Fibroblast of mammary gland (primary cell): ENCODE measurements at regions not wholly inside any gene's neighbourhood (a gene's known extent, or its start where the extent isn't known, plus 50 kb on each side); places are given as distances from the start of the nearest gene placed in this dataset.

ENCODE experiments used
- DNase-seq: peaks from one replicate; pipeline ENCODE4 v3.0.0-alpha.2; 2010; ENCODE audit warnings: low read depth
- H3K4me3 ChIP-seq: 2 replicates; pipeline ENCODE4 v1.5.1; 2011; ENCODE audit warnings: low read depth, mild to moderate bottlenecking, low read length, moderate library complexity; ENCODE audit not compliant: control insufficient read depth
- TF ChIP-seq, protein P1 (sequence below): conservative IDR thresholded peaks from 2 replicates; pipeline ENCODE4 v1.5.1; 2011; ENCODE audit warnings: low read depth, low read length, inconsistent platforms; ENCODE audit not compliant: control insufficient read depth, insufficient read depth

- DNase-seq, result no peak
- TF ChIP-seq, protein P1, sequence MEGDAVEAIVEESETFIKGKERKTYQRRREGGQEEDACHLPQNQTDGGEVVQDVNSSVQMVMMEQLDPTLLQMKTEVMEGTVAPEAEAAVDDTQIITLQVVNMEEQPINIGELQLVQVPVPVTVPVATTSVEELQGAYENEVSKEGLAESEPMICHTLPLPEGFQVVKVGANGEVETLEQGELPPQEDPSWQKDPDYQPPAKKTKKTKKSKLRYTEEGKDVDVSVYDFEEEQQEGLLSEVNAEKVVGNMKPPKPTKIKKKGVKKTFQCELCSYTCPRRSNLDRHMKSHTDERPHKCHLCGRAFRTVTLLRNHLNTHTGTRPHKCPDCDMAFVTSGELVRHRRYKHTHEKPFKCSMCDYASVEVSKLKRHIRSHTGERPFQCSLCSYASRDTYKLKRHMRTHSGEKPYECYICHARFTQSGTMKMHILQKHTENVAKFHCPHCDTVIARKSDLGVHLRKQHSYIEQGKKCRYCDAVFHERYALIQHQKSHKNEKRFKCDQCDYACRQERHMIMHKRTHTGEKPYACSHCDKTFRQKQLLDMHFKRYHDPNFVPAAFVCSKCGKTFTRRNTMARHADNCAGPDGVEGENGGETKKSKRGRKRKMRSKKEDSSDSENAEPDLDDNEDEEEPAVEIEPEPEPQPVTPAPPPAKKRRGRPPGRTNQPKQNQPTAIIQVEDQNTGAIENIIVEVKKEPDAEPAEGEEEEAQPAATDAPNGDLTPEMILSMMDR, result no peak
- H3K4me3 ChIP-seq, result no peak overlapping the region
These were observed 71.0 kb upstream of the PLXNA4 start for GRCh38 chr7:132647311-132647710.

GRCh38 chr7:132646052-132646451, 69.8 kb upstream of the PLXNA4 start:
- TF ChIP-seq, protein P1, result no peak
- no peak for DNase-seq

GRCh38 chr7:132643302-132643701, 67.0 kb upstream of the PLXNA4 start:
- no peak overlapping the region for H3K4me3 ChIP-seq
- no peak for DNase-seq
- TF ChIP-seq, protein P1, result no peak

More at GRCh38 chr7:132646052-132646451, 69.8 kb upstream of the PLXNA4 start:
- H3K4me3 ChIP-seq, result no peak overlapping the region

GRCh38 chr7:132641238-132641637, 65.0 kb upstream of the PLXNA4 start:
- TF ChIP-seq, protein P1, result no peak
- no peak for DNase-seq
- no peak overlapping the region for H3K4me3 ChIP-seq

DNA sequence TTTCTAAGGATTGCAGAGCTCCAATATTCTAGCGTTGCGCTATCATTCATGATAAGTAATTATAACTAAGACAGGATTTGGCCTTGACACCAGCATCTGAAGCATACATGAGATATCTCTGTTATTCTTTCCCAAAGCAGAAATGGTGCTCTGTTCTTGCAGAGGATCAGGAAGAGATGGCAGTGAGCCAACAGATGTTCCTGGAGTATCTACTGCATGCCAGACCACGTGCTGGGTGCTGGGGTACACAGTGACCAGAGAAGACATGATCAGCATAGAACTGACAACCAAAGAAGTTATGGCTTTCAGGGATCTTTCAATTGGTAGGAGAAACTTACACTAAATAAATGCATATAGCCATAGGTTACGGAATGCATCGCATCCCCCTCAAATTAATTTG, 63.7 kb upstream of the PLXNA4 start:
- TF ChIP-seq, protein P1, result no peak
- no peak for DNase-seq

GRCh38 chr7:132638000-132638399, 61.7 kb upstream of the PLXNA4 start:
- no peak for DNase-seq
- TF ChIP-seq, protein P1, result no peak
- no peak overlapping the region for H3K4me3 ChIP-seq

More for the DNA sequence above, 63.7 kb upstream of the PLXNA4 start:
- no peak overlapping the region for H3K4me3 ChIP-seq

DNA sequence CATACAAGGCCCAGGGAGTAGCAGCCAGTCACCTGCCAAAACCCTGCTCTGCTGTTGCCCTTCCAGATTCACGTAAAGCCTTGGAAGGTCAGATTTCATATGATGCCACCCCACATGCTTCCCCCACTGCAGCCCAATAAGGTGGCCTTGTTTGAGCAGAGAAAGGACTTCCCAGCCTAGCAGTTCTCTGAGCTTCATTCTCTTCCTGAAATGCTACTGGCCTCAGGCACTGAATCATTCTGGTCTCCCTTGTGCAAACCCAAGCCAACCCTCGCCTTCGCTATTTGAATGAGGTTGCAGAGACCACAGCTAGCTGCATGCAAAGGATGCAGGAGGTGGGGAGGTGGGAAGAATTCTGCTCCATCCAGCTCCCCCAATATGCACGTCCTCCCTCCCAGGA, 60.3 kb upstream of the PLXNA4 start:
- DNase-seq, result no peak
- TF ChIP-seq, protein P1, result no peak
- no peak overlapping the region for H3K4me3 ChIP-seq
